ENCODE measurements at regions not wholly inside any gene's neighbourhood (a gene's known extent, or its start where the extent isn't known, plus 50 kb on each side); places are given as distances from the start of the nearest gene placed in this dataset.

GRCh38 chr2:220182790-220183189, 555.4 kb downstream of the SLC4A3 start:
- TF ChIP-seq EP300 (IDR thresholded peaks at IDR 0.05): no peak
- 60 to 68% methylated on average over 3 of the region's 3 CpGs for WGBS, 2 donors
- Histone ChIP-seq H3K36me3 (no peaks in the 10 kb centered on the region), H3K4me3 (no peak overlapping the region), H3K4me1 (no peaks in the 10 kb centered on the region), H3K27me3 (no peaks in the 10 kb centered on the region), H3K27ac (no peak overlapping the region), H3K9me3 (no peaks in the 10 kb centered on the region)
- no peak for DNase-seq (ENCODE audit: low spot score in 2 of 2)

GRCh38 chr2:220185766-220186305, 558.4 kb downstream of the SLC4A3 start:
- Histone ChIP-seq H3K9me3 (no peaks in the 10 kb centered on the region), H3K4me3 (no peak overlapping the region), H3K36me3 (no peaks in the 10 kb centered on the region), H3K4me1 (no peaks in the 10 kb centered on the region), H3K27ac (no peak overlapping the region), H3K27me3 (no peaks in the 10 kb centered on the region)
- no peak for TF ChIP-seq CTCF (IDR thresholded peaks at IDR 0.05)
- no peak for TF ChIP-seq POLR2A (IDR thresholded peaks at IDR 0.05)
- TF ChIP-seq EP300 (IDR thresholded peaks at IDR 0.05): no peak
- no peak for DNase-seq (ENCODE audit: low spot score in 2 of 2)
- 48 to 51% methylated on average over 2 of the region's 2 CpGs for WGBS, 2 donors

- Histone ChIP-seq H3K27ac (no peak overlapping the region), H3K9me3 (peaks cover 0 to 9% (median 0%) of the 10 kb centered on the region in 4 donors), H3K4me1 (no peaks in the 10 kb centered on the region), H3K27me3 (no peaks in the 10 kb centered on the region), H3K4me3 (no peak overlapping the region), H3K36me3 (no peaks in the 10 kb centered on the region)
- no peak for DNase-seq (ENCODE audit: low spot score in 2 of 2)
- TF ChIP-seq EP300 (IDR thresholded peaks at IDR 0.05) (no peak), CTCF (IDR thresholded peaks at IDR 0.05) (no peak), POLR2A (IDR thresholded peaks at IDR 0.05) (no peak)
- 72 to 82% methylated on average over 2 of the region's 2 CpGs for WGBS, 2 donors
These were observed 560.6 kb downstream of the SLC4A3 start for GRCh38 chr2:220188031-220188430.

GRCh38 chr2:220191031-220191430, 563.6 kb downstream of the SLC4A3 start:
- no peak for DNase-seq (ENCODE audit: low spot score in 2 of 2)
- WGBS, 2 donors: 0 to 57% methylated on average over 1 of the region's 1 CpG
- Histone ChIP-seq H3K27me3 (no peaks in the 10 kb centered on the region), H3K4me1 (no peaks in the 10 kb centered on the region), H3K4me3 (no peak overlapping the region), H3K9me3 (peaks cover 0 to 9% (median 0%) of the 10 kb centered on the region in 4 donors), H3K36me3 (no peaks in the 10 kb centered on the region), H3K27ac (no peak overlapping the region)
- TF ChIP-seq POLR2A (IDR thresholded peaks at IDR 0.05) (no peak), CTCF (IDR thresholded peaks at IDR 0.05) (no peak), EP300 (IDR thresholded peaks at IDR 0.05) (no peak)

- no peak overlapping the region for H3K4me3 ChIP-seq
- no peak for DNase-seq (ENCODE audit: low spot score in 2 of 2)
- WGBS, 2 donors: 83 to 89% methylated on average over 4 to 5 of the region's 5 CpGs
- H3K27me3 ChIP-seq: no peaks in the 10 kb centered on the region
- H3K4me1 ChIP-seq: no peaks in the 10 kb centered on the region
- no peak for TF ChIP-seq EP300 (IDR thresholded peaks at IDR 0.05)
- no peak for TF ChIP-seq POLR2A (IDR thresholded peaks at IDR 0.05)
- TF ChIP-seq CTCF (IDR thresholded peaks at IDR 0.05): no peak
- H3K9me3 ChIP-seq: peaks cover 0 to 9% (median 0%) of the 10 kb centered on the region in 4 donors
- no peak overlapping the region for H3K27ac ChIP-seq
- H3K36me3 ChIP-seq: no peaks in the 10 kb centered on the region
These were observed 564.3 kb downstream of the SLC4A3 start for GRCh38 chr2:220191737-220192136.
